Fibroblast of skin of right quadriceps (primary cell): ENCODE measurements at regions not wholly inside any gene's neighbourhood (a gene's known extent, or its start where the extent isn't known, plus 50 kb on each side); places are given as distances from the start of the nearest gene placed in this dataset.
"Not testable (repeated sequence)": the region's sequence is repeated elsewhere in the genome, so short reads cannot be mapped to it uniquely, and the experiment has no call there.

Source experiments
- DNase-seq: peaks from one replicate; pipeline ENCODE4 v3.0.0-alpha.2; 2013

- DNase-seq = not testable (repeated sequence)
Measured at GRCh38 chr9:62837254-62837911, 1647.5 kb downstream of the SPATA31A7 start.

GRCh38 chr9:62838024-62838718 lies 1648.3 kb downstream of the SPATA31A7 start:
- peak; percentile 76 for DNase-seq

DNA sequence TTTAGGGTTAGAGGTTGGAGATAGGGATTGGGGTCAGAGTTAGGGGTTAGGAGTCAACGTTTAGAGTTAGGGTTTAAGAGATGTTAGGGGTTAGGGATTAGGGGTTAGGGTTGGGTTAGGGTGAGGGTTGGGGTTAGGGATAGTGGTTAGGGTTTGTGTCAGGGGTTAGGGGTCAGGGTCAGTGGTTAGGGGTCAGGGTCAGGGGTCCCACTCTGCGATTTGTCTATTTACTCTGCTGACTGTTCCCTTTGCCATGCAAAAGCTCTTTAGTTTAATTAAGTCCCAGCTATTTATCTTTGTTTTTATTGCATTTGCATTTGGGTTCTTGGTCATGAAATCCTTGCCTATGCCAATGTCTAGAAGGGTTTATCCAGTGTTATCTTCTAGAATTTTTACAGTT lies 1649.3 kb downstream of the SPATA31A7 start:
- not testable (repeated sequence) for DNase-seq

GRCh38 chr9:62843145-62843544 lies 1653.3 kb downstream of the SPATA31A7 start:
- DNase-seq = not testable (repeated sequence)

- not testable (repeated sequence) for DNase-seq
Measured at GRCh38 chr9:62843706-62844290, 1654.0 kb downstream of the SPATA31A7 start.

DNA sequence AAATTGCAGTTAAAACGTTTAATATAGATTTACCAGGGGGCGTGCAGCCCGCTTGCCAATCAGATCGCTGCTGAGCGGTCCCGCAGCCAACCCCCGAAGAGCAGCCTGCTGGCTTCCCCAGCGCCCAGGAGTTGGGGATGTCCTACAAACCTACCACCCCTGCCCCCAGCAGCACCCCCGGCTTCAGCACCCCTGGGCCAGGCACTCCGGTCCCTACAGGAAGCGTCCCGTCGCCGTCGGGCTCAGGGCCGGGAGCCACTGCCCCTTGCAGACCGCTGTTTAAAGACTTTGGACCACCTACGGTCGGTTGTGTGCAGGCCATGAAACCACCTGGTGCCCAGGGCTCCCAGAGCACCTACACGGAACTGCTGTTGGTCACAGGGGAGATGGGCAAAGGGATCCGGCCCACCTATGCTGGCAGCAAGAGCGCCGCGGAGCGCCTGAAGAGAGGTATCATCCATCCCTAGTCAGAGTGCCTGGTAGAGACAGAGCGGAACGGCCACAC lies 1654.9 kb downstream of the SPATA31A7 start:
- not testable (repeated sequence) for DNase-seq

DNA sequence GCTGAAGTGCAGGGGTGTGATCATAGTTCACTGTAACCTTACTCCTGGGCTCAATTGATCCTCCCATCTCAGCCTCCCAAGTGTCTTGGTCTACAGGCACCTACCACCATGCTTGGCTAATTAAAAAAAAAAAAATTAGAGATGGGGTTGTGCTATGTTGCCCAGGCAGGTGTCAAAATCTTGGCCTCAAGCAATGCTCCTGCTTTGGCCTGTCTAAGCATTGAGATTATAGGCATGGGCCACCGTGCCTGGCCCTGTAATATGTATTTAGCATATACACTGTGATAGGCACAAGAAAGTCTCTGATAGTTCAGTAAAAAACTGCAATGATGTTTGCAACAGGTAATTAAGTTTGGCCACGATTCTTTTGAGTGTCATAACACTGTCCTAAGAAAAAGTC lies 1658.4 kb downstream of the SPATA31A7 start:
- not testable (repeated sequence) for DNase-seq

DNA sequence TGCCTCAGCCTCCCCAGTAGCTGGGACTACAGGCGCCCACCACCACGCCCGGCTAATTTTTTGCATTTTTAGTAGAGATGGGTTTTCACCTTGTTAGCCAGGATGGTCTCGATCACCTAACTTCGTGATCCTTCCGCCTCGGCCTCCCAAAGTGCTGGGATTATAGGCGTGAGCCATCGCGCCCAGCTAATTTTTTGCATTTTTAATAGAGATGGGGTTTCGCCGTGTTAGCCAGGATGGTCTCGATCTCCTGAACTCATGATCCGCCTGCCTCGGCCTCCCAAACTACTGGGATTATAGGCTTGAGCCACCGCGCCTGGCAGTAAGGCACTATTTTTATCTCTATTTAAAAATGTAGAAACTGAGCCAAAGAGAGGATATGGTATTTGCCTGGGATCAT lies 1660.2 kb downstream of the SPATA31A7 start:
- not testable (repeated sequence) for DNase-seq

- DNase-seq = not testable (repeated sequence)
Measured at GRCh38 chr9:62857280-62857679, 1667.4 kb downstream of the SPATA31A7 start.

- DNase-seq = not testable (repeated sequence)
Measured at GRCh38 chr9:62858240-62858639, 1668.4 kb downstream of the SPATA31A7 start.

- DNase-seq = not testable (repeated sequence)
Measured at GRCh38 chr9:62860939-62861860, 1671.4 kb downstream of the SPATA31A7 start.

GRCh38 chr9:62862180-62862579 lies 1672.3 kb downstream of the SPATA31A7 start:
- not testable (repeated sequence) for DNase-seq

DNA sequence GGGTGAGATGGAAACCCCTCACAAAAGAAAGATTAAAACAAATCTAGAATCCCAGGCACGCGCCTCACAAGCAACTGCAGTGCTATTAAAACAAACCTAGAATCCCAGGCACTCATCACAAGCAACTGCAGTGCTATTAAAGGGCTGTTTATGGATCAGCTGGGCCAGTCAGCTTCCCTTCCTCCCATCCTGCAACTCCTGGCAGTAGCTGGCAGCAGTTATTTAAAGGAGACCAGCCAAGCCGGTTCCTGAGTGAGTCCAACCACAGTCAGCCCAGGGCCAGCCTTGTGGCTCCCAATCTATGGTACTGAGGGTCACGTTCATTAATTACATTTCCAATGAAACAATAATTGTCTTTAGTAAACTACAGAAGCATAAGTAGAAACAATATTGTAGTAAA lies 1673.5 kb downstream of the SPATA31A7 start:
- not testable (repeated sequence) for DNase-seq

- not testable (repeated sequence) for DNase-seq
Measured at GRCh38 chr9:62863867-62864266, 1674.0 kb downstream of the SPATA31A7 start.

GRCh38 chr9:62864481-62865469 lies 1674.9 kb downstream of the SPATA31A7 start:
- DNase-seq = not testable (repeated sequence)

GRCh38 chr9:62869061-62869460 lies 1679.2 kb downstream of the SPATA31A7 start:
- not testable (repeated sequence) for DNase-seq

DNA sequence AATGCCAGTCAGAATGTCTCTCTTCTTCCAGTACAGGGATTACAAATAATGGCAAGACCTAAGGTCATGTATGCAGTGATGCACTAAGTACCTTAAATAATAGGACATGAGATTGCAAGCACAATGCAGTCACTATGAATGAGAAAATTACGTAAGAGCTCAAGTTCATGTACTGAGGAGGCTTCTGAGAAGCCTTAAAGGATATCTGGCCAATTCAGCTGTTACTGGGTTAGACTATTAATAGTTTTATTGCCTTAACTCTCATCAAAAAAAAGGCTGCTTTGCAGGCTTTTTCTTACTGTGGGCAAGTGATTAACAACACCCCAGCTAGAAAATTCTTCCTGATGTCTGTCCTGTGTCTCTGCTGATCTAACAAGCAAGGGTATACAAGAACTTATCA lies 1681.9 kb downstream of the SPATA31A7 start:
- DNase-seq = not testable (repeated sequence)

DNA sequence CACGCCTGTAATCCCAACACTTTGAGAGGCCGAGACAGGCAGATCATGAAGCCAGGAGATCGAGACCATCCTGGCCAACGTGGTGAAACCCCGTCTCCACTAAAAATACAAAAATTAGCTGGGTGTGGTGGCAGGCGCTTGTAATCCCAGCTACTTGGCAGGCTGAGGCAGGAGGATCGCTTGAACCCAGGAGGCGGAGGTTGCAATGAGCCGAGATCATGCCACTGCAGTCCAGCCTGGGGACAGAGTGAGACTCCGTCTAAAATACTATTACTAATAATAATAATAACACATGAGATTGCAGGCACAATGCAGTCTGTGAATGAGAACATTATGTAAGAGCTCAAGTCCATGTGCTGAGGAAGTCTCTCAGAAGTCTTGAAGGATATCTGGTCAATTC lies 1684.4 kb downstream of the SPATA31A7 start:
- not testable (repeated sequence) for DNase-seq

DNA sequence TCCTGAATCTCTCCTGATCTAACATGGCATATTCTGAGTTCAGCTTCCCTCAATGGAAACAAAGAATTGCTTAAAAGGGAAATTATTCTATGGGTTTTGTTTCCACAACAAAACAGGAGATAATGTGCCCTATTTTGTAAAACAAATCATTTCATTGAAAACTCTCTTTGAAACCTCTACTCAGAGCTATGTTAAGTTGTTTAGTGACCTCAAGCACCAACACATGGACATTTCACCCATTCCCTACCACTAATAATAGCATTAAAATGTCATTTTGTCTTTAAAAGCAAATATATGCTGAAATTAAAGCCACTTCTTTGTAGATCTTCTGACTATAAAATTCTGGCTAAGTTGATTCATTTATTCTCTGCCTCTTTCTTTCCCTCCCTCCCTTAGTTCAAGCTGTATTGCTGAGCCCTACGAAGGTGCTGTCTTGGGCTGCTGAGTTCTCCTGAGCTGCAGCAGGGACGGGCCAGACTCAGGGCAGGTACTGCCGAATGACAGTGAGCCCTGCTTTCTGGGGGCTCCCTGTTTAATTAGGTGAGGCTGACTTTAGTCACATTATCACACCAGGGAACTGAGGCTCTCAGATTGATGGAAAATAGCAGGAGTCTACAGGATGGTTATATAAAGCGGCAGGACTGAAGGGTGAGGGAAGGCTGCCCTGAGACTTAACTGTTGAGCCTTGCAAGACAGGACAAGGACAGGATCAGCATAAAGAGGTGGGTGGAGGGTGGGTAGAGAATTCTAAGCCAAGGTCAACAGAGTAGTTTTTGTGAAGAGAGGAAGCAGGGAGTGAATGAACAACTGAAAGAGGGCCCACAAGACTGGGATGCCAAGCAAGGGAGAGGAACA lies 1685.1 kb downstream of the SPATA31A7 start:
- DNase-seq = not testable (repeated sequence)

- DNase-seq = not testable (repeated sequence)
Measured at GRCh38 chr9:62877552-62877951, 1687.7 kb downstream of the SPATA31A7 start.
